ENCODE measurements at regions not wholly inside any gene's neighbourhood (a gene's known extent, or its start where the extent isn't known, plus 50 kb on each side); places are given as distances from the start of the nearest gene placed in this dataset.
A peak's percentile ranks its signal among the peaks of the same experiment; 100 is the strongest.

DNA sequence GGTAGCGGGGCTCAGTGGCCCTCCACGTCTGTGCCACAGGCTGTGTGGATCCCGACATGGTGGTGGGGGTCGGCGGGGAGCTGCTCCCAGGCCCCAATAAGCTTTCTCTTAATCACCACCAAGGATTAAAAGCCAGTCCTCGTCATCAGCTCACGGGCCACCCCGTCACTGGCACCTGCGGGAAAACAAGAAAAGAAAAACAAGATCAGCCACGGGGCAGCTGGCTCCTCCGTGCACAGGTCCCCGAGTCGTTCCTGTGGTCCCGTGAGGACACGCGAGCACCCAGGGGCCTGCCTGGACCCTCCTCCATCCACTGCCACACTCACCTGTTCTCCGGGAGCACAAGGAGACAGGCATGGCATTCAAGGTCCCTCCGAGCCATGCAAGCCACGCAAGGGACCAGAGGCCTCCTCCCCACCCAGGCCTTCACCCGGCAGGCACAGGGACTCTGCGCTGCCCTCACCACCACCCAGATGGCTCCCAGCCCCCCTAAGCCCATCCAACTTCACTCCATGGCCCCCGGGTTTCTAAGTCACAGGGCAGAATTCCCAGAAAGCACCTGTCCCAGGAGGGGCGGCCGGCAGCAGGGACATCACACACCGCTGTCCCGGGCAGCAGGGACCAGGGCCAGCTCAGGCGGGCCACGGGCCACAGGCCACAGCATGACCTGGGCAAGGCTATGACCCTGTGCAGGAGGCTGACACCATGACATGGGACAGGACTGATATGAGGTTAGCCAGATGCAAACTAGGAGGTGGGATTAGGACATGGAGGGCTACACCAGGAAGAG, 72.0 kb downstream of the NCOR2 start:
- H3K4me3 ChIP-seq (ENCODE audit: low read depth, low read length, poor library complexity, severe bottlenecking), result no peak overlapping the region
- peaks cover 12% of the 10 kb centered on the region for H3K4me1 ChIP-seq (ENCODE audit: insufficient read depth, low read length, severe bottlenecking)
- no peaks in the 10 kb centered on the region for H4K20me1 ChIP-seq (ENCODE audit: insufficient read depth, low read length)
- no peak overlapping the region for H3K9ac ChIP-seq (ENCODE audit: low read length)
- H3K9me3 ChIP-seq (ENCODE audit: low read length), result no peaks in the 10 kb centered on the region
- no peaks in the 10 kb centered on the region for H3K27me3 ChIP-seq (ENCODE audit: insufficient read depth, low read length)
- no peak overlapping the region for H3K4me2 ChIP-seq (ENCODE audit: low read length)
- no peaks in the 10 kb centered on the region for H3K9me2 ChIP-seq (ENCODE audit: low read depth, low read length)
- H3K27ac ChIP-seq (ENCODE audit: low read depth, low read length, poor library complexity, severe bottlenecking), result no peak overlapping the region
- no peaks in the 10 kb centered on the region for H3K79me2 ChIP-seq (ENCODE audit: insufficient read depth, low read length)
- no peaks in the 10 kb centered on the region for H3F3A ChIP-seq (ENCODE audit: insufficient read depth, low read length)
- H3K36me3 ChIP-seq (ENCODE audit: insufficient read depth, low read length), result no peaks in the 10 kb centered on the region; the same call in 1 of the 2 replicates
- no peak overlapping the region for H2AFZ ChIP-seq (ENCODE audit: low read length)
- no peak for TF ChIP-seq EZH2 (IDR thresholded peaks at IDR 0.05; ENCODE audit: borderline replicate concordance, low read length)
- TF ChIP-seq, protein P1, sequence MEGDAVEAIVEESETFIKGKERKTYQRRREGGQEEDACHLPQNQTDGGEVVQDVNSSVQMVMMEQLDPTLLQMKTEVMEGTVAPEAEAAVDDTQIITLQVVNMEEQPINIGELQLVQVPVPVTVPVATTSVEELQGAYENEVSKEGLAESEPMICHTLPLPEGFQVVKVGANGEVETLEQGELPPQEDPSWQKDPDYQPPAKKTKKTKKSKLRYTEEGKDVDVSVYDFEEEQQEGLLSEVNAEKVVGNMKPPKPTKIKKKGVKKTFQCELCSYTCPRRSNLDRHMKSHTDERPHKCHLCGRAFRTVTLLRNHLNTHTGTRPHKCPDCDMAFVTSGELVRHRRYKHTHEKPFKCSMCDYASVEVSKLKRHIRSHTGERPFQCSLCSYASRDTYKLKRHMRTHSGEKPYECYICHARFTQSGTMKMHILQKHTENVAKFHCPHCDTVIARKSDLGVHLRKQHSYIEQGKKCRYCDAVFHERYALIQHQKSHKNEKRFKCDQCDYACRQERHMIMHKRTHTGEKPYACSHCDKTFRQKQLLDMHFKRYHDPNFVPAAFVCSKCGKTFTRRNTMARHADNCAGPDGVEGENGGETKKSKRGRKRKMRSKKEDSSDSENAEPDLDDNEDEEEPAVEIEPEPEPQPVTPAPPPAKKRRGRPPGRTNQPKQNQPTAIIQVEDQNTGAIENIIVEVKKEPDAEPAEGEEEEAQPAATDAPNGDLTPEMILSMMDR (IDR thresholded peaks at IDR 0.05; ENCODE audit: low read length), result no peak

DNA sequence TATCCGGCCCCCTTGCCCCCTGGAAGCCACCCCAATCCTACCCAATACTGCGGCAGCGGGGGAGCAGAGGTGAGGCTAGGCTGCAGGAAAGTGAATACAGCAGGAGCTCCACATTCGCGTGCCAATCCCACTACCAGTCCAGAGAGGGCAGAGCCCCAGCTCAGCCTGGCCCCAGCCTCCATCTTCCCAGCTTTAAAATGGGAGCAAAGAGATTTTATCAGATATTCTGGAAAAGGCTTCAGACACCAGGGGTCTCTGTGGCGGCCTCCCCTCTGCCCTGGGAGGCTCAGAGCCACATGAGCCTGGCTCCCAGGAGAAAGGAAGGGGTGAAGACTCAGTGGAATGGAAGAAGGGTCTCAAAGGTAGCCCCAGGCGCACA, 72.7 kb downstream of the NCOR2 start:
- no peaks in the 10 kb centered on the region for H3K9me2 ChIP-seq (ENCODE audit: low read depth, low read length)
- H3F3A ChIP-seq (ENCODE audit: insufficient read depth, low read length), result no peaks in the 10 kb centered on the region
- no peaks in the 10 kb centered on the region for H3K9me3 ChIP-seq (ENCODE audit: low read length)
- H3K4me2 ChIP-seq (ENCODE audit: low read length), result no peak overlapping the region
- no peak overlapping the region for H3K27ac ChIP-seq (ENCODE audit: low read depth, low read length, poor library complexity, severe bottlenecking)
- H3K27me3 ChIP-seq (ENCODE audit: insufficient read depth, low read length), result no peaks in the 10 kb centered on the region
- H3K79me2 ChIP-seq (ENCODE audit: insufficient read depth, low read length), result no peaks in the 10 kb centered on the region
- no peak overlapping the region for H3K4me3 ChIP-seq (ENCODE audit: low read depth, low read length, poor library complexity, severe bottlenecking)
- H3K36me3 ChIP-seq (ENCODE audit: insufficient read depth, low read length), result no peaks in the 10 kb centered on the region; the same call in 1 of the 2 replicates
- H3K4me1 ChIP-seq (ENCODE audit: insufficient read depth, low read length, severe bottlenecking), result peaks cover 12% of the 10 kb centered on the region
- H2AFZ ChIP-seq (ENCODE audit: low read length), result no peak overlapping the region
- no peak overlapping the region for H3K9ac ChIP-seq (ENCODE audit: low read length)
- no peaks in the 10 kb centered on the region for H4K20me1 ChIP-seq (ENCODE audit: insufficient read depth, low read length)
- TF ChIP-seq, protein P1 (IDR thresholded peaks at IDR 0.05; ENCODE audit: low read length), result no peak
- no peak for TF ChIP-seq EZH2 (IDR thresholded peaks at IDR 0.05; ENCODE audit: borderline replicate concordance, low read length)

DNA sequence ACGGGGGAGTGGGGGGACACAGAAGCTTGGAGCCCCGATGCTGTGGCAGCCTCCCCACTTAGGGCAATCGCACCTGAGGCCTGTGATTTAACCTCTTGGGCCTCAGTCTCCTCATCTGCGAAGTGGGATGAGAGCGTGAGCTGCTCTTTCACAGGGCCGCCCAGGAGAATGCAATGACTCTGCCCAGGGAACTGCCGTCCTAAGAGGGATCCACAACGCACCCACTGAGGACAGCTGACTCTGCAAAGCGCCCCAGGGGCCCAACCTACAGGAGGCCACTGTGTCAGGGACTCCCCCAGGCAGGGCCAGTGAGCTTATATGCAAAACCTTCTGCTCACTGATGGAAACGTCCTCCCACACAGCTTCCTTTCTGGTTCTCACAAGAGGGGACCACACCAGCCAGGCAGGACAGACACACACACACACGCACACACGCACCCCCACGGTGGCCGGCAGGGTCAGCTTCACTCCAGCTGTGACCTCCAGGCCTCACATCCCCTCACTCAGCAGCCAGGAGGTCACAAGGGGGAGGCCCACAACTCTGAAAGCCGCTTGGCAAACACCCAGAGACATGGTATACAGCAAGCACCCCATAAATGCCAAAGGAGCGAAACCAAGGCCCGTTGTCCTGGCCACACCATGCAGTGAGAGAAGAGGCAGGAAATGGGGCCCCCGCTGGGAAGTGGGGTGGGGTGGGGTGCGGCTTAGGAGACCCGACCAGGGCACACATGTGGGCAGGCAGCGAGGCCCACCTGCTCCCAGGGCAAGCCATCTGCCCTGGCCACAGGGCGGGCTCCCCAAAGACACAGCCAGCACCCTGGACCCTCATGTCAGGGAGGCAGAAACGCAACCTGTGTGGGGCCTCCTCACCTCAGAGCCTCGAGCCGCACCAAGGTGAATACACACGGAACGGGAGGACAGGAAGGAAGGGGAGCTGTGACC, 73.3 kb downstream of the NCOR2 start:
- Histone ChIP-seq H3K4me1 (ENCODE audit: insufficient read depth, low read length, severe bottlenecking) (peaks cover 12% of the 10 kb centered on the region), H2AFZ (ENCODE audit: low read length) (no peak overlapping the region), H3K4me2 (ENCODE audit: low read length) (no peak overlapping the region), H3K79me2 (ENCODE audit: insufficient read depth, low read length) (no peaks in the 10 kb centered on the region), H3K36me3 (ENCODE audit: insufficient read depth, low read length) (no peaks in the 10 kb centered on the region; the same call in 1 of the 2 replicates), H3F3A (ENCODE audit: insufficient read depth, low read length) (no peaks in the 10 kb centered on the region), H3K9ac (ENCODE audit: low read length) (no peak overlapping the region), H3K9me3 (ENCODE audit: low read length) (no peaks in the 10 kb centered on the region), H3K27me3 (ENCODE audit: insufficient read depth, low read length) (no peaks in the 10 kb centered on the region), H3K27ac (ENCODE audit: low read depth, low read length, poor library complexity, severe bottlenecking) (peak overlapping the region; percentile 10), H3K9me2 (ENCODE audit: low read depth, low read length) (no peaks in the 10 kb centered on the region), H3K4me3 (ENCODE audit: low read depth, low read length, poor library complexity, severe bottlenecking) (no peak overlapping the region), H4K20me1 (ENCODE audit: insufficient read depth, low read length) (no peaks in the 10 kb centered on the region)
- TF ChIP-seq, protein P1 (IDR thresholded peaks at IDR 0.05; ENCODE audit: low read length), result no peak
- TF ChIP-seq EZH2 (IDR thresholded peaks at IDR 0.05; ENCODE audit: borderline replicate concordance, low read length), result no peak
